ENCODE measurements at regions not wholly inside any gene's neighbourhood (a gene's known extent, or its start where the extent isn't known, plus 50 kb on each side); places are given as distances from the start of the nearest gene placed in this dataset.
"Not testable (repeated sequence)": the region's sequence is repeated elsewhere in the genome, so short reads cannot be mapped to it uniquely, and the experiment has no call there.

DNA sequence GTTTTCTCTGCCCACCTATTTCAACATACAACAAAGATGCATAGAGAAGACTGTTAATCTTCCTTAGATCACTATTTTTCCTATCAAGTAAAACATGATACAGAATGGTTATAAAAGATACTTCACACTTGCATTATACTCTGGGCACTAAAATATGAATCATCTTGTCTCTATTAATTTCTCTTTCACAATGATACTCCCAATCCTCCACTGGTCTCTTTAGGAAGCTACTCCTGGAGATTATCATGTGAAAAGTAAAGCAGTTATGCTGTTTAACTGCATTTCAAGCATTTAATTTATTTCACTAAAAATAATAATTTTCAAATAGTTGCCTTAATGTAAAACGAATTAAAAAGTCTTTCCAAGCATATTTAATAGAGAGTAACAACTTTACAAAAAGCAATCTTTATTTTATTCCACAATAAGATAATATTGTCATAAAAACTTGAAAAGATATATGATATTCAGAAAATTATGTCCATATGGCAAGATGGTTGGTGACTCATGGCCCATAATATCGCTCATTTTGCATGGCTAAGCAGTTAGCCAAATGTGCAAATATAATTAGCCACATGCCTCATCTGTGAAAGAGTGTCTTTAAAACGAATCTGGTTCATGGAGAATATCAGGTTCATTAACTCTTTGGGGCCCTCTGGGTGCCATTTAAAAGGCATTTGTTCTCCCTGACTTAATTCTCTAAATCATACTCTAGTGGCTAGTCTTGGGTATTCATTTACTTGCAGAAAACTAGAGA lies 1569.0 kb upstream of the B3GALT2 start:
- in situ Hi-C loops (cut with MboI; ENCODE audit: low sequenced_read_pairs in 4 of 4) (no loop called here), intact Hi-C loops (cut with DNase I; ENCODE audit: low total_unique reads) (no loop called here)
- Histone ChIP-seq H3K4me3 (no peak overlapping the region), H3K36me3 (no peaks in the 10 kb centered on the region), H3K4me1 (no peaks in the 10 kb centered on the region), H3K9me3 (peaks cover 0 to 3% (median 0%) of the 10 kb centered on the region in 3 donors), H3K27ac (no peak overlapping the region), H3K27me3 (no peaks in the 10 kb centered on the region)
- DNase-seq (no peak), ATAC-seq (no peak)
- TF ChIP-seq CTCF (IDR thresholded peaks at IDR 0.05 in 4 of 5, conservative IDR thresholded peaks at IDR 0.05 in 1 of 5) (no peak), POLR2A (IDR thresholded peaks at IDR 0.05) (no peak)

- DNase-seq; H3K4me1 ChIP-seq; H3K4me3 ChIP-seq; H3K27ac ChIP-seq; H3K9me3 ChIP-seq; in situ Hi-C loops (cut with MboI; ENCODE audit: low sequenced_read_pairs in 4 of 4); intact Hi-C loops (cut with DNase I; ENCODE audit: low total_unique reads); H3K36me3 ChIP-seq; ATAC-seq; H3K27me3 ChIP-seq: not testable (repeated sequence)
Observed at GRCh38 chr1:194738843-194739242, 1552.4 kb upstream of the B3GALT2 start.

DNA sequence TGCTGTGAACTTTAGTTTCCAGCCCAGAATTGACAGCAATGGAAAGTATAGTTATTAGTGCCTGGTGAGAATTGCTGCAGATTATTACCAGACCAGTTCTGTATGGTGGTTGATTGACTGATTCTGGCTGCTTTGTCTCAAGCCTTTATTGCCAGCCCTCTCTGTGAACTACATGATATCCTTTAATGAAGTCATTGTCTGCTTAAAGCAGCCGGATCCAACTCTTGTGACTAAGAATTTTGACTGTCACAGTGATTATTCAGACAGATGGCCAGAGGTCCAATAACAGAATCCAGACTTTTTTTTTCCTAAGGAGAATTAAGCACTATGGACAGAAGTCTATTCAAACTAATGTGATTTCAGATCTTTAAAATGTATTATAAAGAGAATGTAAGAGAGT lies 1548.6 kb upstream of the B3GALT2 start:
- H3K27me3 ChIP-seq = no peaks in the 10 kb centered on the region
- intact Hi-C loops (cut with DNase I; ENCODE audit: low total_unique reads) = no loop called here
- TF ChIP-seq POLR2A (IDR thresholded peaks at IDR 0.05) (no peak), CTCF (IDR thresholded peaks at IDR 0.05 in 4 of 5, conservative IDR thresholded peaks at IDR 0.05 in 1 of 5) (no peak)
- no peak overlapping the region for H3K27ac ChIP-seq
- H3K36me3 ChIP-seq = no peaks in the 10 kb centered on the region
- no peak for DNase-seq
- H3K4me3 ChIP-seq = no peak overlapping the region
- no peak for ATAC-seq
- no peaks in the 10 kb centered on the region for H3K9me3 ChIP-seq
- in situ Hi-C loops (cut with MboI; ENCODE audit: low sequenced_read_pairs in 4 of 4) = no loop called here
- no peaks in the 10 kb centered on the region for H3K4me1 ChIP-seq

GRCh38 chr1:194731025-194731424 lies 1544.6 kb upstream of the B3GALT2 start:
- ATAC-seq = no peak
- in situ Hi-C loops (cut with MboI; ENCODE audit: low sequenced_read_pairs in 4 of 4) (no loop called here), intact Hi-C loops (cut with DNase I; ENCODE audit: low total_unique reads) (no loop called here)
- Histone ChIP-seq H3K27ac (no peak overlapping the region), H3K9me3 (no peaks in the 10 kb centered on the region), H3K36me3 (no peaks in the 10 kb centered on the region), H3K4me1 (no peaks in the 10 kb centered on the region), H3K4me3 (no peak overlapping the region), H3K27me3 (no peaks in the 10 kb centered on the region)
- no peak for DNase-seq
- no peak for TF ChIP-seq CTCF (IDR thresholded peaks at IDR 0.05 in 4 of 5, conservative IDR thresholded peaks at IDR 0.05 in 1 of 5)
- TF ChIP-seq POLR2A (IDR thresholded peaks at IDR 0.05) = no peak

DNA sequence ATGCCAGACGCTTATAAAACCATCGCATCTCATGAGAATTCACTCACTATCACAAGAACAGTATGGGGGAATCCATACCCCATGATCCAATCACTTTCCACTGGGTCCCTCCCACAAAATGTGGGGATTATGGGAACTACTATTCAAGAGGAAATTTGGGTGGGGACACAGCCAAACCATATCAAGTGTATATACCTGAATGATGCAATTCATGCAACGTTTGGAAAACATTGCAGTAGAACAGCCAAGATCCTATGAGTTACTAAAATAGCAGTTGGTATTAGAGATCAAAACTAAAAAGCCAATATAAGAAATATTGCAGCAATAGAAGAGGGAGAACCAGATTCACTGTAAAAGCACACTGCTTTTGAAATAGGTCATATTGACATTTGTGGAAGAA lies 1543.9 kb upstream of the B3GALT2 start:
- TF ChIP-seq POLR2A (IDR thresholded peaks at IDR 0.05) (no peak), CTCF (IDR thresholded peaks at IDR 0.05 in 4 of 5, conservative IDR thresholded peaks at IDR 0.05 in 1 of 5) (no peak)
- Histone ChIP-seq H3K9me3 (no peaks in the 10 kb centered on the region), H3K4me1 (no peaks in the 10 kb centered on the region), H3K27ac (no peak overlapping the region), H3K4me3 (no peak overlapping the region), H3K36me3 (no peaks in the 10 kb centered on the region), H3K27me3 (no peaks in the 10 kb centered on the region)
- intact Hi-C loops (cut with DNase I; ENCODE audit: low total_unique reads) = no loop called here
- ATAC-seq = no peak
- in situ Hi-C loops (cut with MboI; ENCODE audit: low sequenced_read_pairs in 4 of 4) = no loop called here
- DNase-seq = no peak
